CD4-positive, alpha-beta T cell (primary cell): ENCODE measurements at regions not wholly inside any gene's neighbourhood (a gene's known extent, or its start where the extent isn't known, plus 50 kb on each side); places are given as distances from the start of the nearest gene placed in this dataset.

ENCODE experiments used
- ATAC-seq: fragments of 200-7000 bp; cut with Tn5 transposase; one replicate; pipeline ENCODE4 v1.10.0; 2022; ENCODE audit warnings: mild to moderate bottlenecking; ENCODE audit not compliant: poor library complexity
- CTCF ChIA-PET: fragments of 350-600 bp; sonication (Branson Sonifier 250); formaldehyde crosslinking; loops from one replicate; lab custom pipeline; 2021; ENCODE audit warnings: antibody characterized with exemption, inconsistent platforms; lab: Charles Lee
- POLR2A ChIA-PET: fragments of 350-600 bp; sonication (Branson Sonifier 250); formaldehyde crosslinking; loops from one replicate; lab custom pipeline; 2021; ENCODE audit warnings: antibody characterized with exemption, inconsistent platforms; lab: Charles Lee
- DNase-seq, 14 experiments: peaks; one replicate each; pipeline ENCODE4 v3.0.0-alpha.2; 2013 to 2020; ENCODE audit warnings: mixed read lengths in 2 of 14
- H3K27ac ChIP-seq, 2 donors: one replicate each; pipeline versions ENCODE4 v1.5.1 to v1.7.0; 2013; ENCODE audit warnings: low read length in 2 of 2, low read depth in 1 of 2, mild to moderate bottlenecking in 1 of 2
- H3K27me3 ChIP-seq, 2 experiments: 1 replicate in 1 of 2; 2 replicates in 1 of 2; pipeline versions ENCODE4 v1.6.1 to v1.7.0; 2013; ENCODE audit warnings: low read length in 2 of 2, control low read depth in 1 of 2, mild to moderate bottlenecking in 1 of 2, moderate library complexity in 1 of 2; ENCODE audit not compliant: insufficient read depth in 2 of 2, control insufficient read depth in 1 of 2
- H3K36me3 ChIP-seq: one replicate; pipeline ENCODE4 v1.6.1; 2013; ENCODE audit warnings: low read length, control low read depth; ENCODE audit not compliant: insufficient read depth
- H3K4me1 ChIP-seq: one replicate; pipeline ENCODE4 v1.6.1; 2013; ENCODE audit warnings: low read length, control low read depth; ENCODE audit not compliant: insufficient read depth
- H3K4me3 ChIP-seq: one replicate; pipeline ENCODE4 v1.5.1; 2013; ENCODE audit warnings: mild to moderate bottlenecking, low read length, moderate library complexity
- H3K9me3 ChIP-seq, 2 experiments: 1 replicate in 1 of 2; 2 replicates in 1 of 2; pipeline versions ENCODE4 v1.6.1 to v1.7.0; 2013; ENCODE audit warnings: low read length in 2 of 2, mild to moderate bottlenecking in 2 of 2, control low read depth in 1 of 2, moderate library complexity in 1 of 2; ENCODE audit not compliant: control insufficient read depth in 1 of 2, insufficient read depth in 1 of 2
- H3K27ac Mint-ChIP-seq: one replicate; pipeline ENCODE4 v1.8.0; 2020; ENCODE audit warnings: mixed read lengths
- H3K27me3 Mint-ChIP-seq: one replicate; pipeline ENCODE4 v1.8.0; 2021; ENCODE audit warnings: mixed read lengths
- H3K36me3 Mint-ChIP-seq: one replicate; pipeline ENCODE4 v1.8.0; 2021; ENCODE audit warnings: low read depth, mixed read lengths
- H3K4me1 Mint-ChIP-seq: one replicate; pipeline ENCODE4 v1.8.0; 2021; ENCODE audit warnings: low read depth, mixed read lengths
- H3K4me3 Mint-ChIP-seq: one replicate; pipeline ENCODE4 v1.8.0; 2020; ENCODE audit warnings: mild to moderate bottlenecking, mixed read lengths
- H3K9me3 Mint-ChIP-seq: one replicate; pipeline ENCODE4 v1.8.0; 2020; ENCODE audit warnings: mixed read lengths
- CTCF ChIP-seq: fragments of 200-600 bp; IDR thresholded peaks from one replicate; pipeline ENCODE4 v1.8.0; 2022; ENCODE audit warnings: antibody characterized with exemption, mild to moderate bottlenecking
- intact Hi-C, 2 experiments: fragments of 100-400 bp; cut with DNase I in 1 of 2; cut with micrococcal nuclease in 1 of 2; formaldehyde crosslinking; loops; one replicate each; pipeline versions ENCODE4 v1.15.1 to v1.9.0; 2023 to 2025; cut with DNase I, micrococcal nuclease

DNA sequence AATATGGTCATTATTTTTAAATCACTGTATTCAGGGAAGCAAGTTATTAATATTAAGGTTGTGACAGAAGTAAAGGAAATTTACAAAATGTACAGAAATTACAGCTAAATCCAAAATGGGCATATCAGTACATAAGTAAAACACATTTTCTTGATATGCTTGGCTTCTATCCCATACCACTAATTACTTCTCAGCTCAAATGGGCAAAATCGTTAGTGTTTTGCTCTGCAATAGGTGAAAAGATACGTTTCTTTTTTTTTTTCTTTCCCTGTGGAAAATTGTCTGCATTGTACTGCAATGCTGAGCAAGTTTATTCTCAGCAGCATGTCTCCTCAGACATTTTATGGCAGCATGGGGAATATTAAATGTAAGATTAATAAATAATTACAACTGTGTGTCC, 77.1 kb upstream of the PRMT6 start:
- no peak overlapping the region for H3K4me3 Mint-ChIP-seq
- no peaks in the 10 kb centered on the region for H3K36me3 Mint-ChIP-seq
- POLR2A ChIA-PET: no interaction called here

GRCh38 chr1:106980121-106980520, 76.4 kb upstream of the PRMT6 start:
- Mint-ChIP-seq H3K27ac (no peak overlapping the region), H3K36me3 (no peaks in the 10 kb centered on the region), H3K9me3 (no peaks in the 10 kb centered on the region), H3K4me3 (no peak overlapping the region), H3K27me3 (peaks cover 7% of the 10 kb centered on the region), H3K4me1 (no peaks in the 10 kb centered on the region)
- no peaks in the 10 kb centered on the region for H3K36me3 ChIP-seq
- intact Hi-C loops: no loop called here
- no peaks in the 10 kb centered on the region for H3K4me1 ChIP-seq
- no peak for DNase-seq
- H3K27ac ChIP-seq: no peak overlapping the region
- H3K9me3 ChIP-seq: no peaks in the 10 kb centered on the region
- ChIA-PET CTCF (interaction anchor here (0.7 kb wide), 1 partner anchor 88 kb away, joined by 3 read pairs; no protein-coding TSS in a partner anchor), POLR2A (no interaction called here)
- no peak overlapping the region for H3K4me3 ChIP-seq
- no peaks in the 10 kb centered on the region for H3K27me3 ChIP-seq
- no peak for TF ChIP-seq CTCF
- no peak for ATAC-seq

More for the DNA sequence above, 77.1 kb upstream of the PRMT6 start:
- Histone ChIP-seq H3K4me3 (no peak overlapping the region), H3K36me3 (no peaks in the 10 kb centered on the region), H3K27ac (no peak overlapping the region), H3K27me3 (no peaks in the 10 kb centered on the region), H3K4me1 (no peaks in the 10 kb centered on the region), H3K9me3 (no peaks in the 10 kb centered on the region)
- Mint-ChIP-seq H3K27me3 (peaks cover 7% of the 10 kb centered on the region), H3K9me3 (no peaks in the 10 kb centered on the region), H3K27ac (no peak overlapping the region), H3K4me1 (no peaks in the 10 kb centered on the region)
- intact Hi-C loops: no loop called here
- no peak for TF ChIP-seq CTCF
- CTCF ChIA-PET: no interaction called here
- ATAC-seq (no peak), DNase-seq (no peak)

GRCh38 chr1:106984801-106985200, 71.7 kb upstream of the PRMT6 start:
- H3K27me3 ChIP-seq: no peaks in the 10 kb centered on the region
- H3K36me3 Mint-ChIP-seq: no peaks in the 10 kb centered on the region
- no peak overlapping the region for H3K27ac ChIP-seq
- H3K9me3 Mint-ChIP-seq: no peaks in the 10 kb centered on the region
- CTCF ChIA-PET: no interaction called here
- POLR2A ChIA-PET: no interaction called here
- H3K9me3 ChIP-seq: no peaks in the 10 kb centered on the region
- no peak for DNase-seq
- intact Hi-C loops: no loop called here
- no peak for ATAC-seq
- TF ChIP-seq CTCF: no peak
- peaks cover 4% of the 10 kb centered on the region for H3K27me3 Mint-ChIP-seq
- no peaks in the 10 kb centered on the region for H3K36me3 ChIP-seq
- no peaks in the 10 kb centered on the region for H3K4me1 ChIP-seq
- H3K4me3 Mint-ChIP-seq: no peak overlapping the region
- H3K4me3 ChIP-seq: no peak overlapping the region
- no peak overlapping the region for H3K27ac Mint-ChIP-seq
- H3K4me1 Mint-ChIP-seq: no peaks in the 10 kb centered on the region
